ENCODE measurements at regions not wholly inside any gene's neighbourhood (a gene's known extent, or its start where the extent isn't known, plus 50 kb on each side); places are given as distances from the start of the nearest gene placed in this dataset.

- TF ChIP-seq CTCF (IDR thresholded peaks at IDR 0.05) (no peak), POLR2AphosphoS5 (IDR thresholded peaks at IDR 0.05) (no peak)
These were observed 112.0 kb downstream of the BARHL2 start for GRCh38 chr1:90605070-90605469.

Data from sigmoid colon (tissue), 4 donors.